ENCODE measurements at regions not wholly inside any gene's neighbourhood (a gene's known extent, or its start where the extent isn't known, plus 50 kb on each side); places are given as distances from the start of the nearest gene placed in this dataset.
"Not testable (repeated sequence)": the region's sequence is repeated elsewhere in the genome, so short reads cannot be mapped to it uniquely, and the experiment has no call there.

GRCh38 chr12:18849761-18850160 is 111.8 kb downstream of the CAPZA3 start:
- no peak for DNase-seq

- no peak for DNase-seq
Observed at GRCh38 chr12:18850752-18851151, 112.8 kb downstream of the CAPZA3 start.

- no peak for DNase-seq
Observed at GRCh38 chr12:18851271-18851670, 113.4 kb downstream of the CAPZA3 start.

- DNase-seq: no peak
Observed at GRCh38 chr12:18853570-18854366, 115.8 kb downstream of the CAPZA3 start.

- DNase-seq: no peak
Observed at GRCh38 chr12:18857656-18858055, 119.7 kb downstream of the CAPZA3 start.

GRCh38 chr12:18859400-18859799 is 121.5 kb downstream of the CAPZA3 start:
- DNase-seq: no peak

- DNase-seq: no peak
Observed at GRCh38 chr12:18861287-18861858, 123.5 kb downstream of the CAPZA3 start.

- no peak for DNase-seq
Observed at GRCh38 chr12:18863769-18864500, 126.0 kb downstream of the CAPZA3 start.

GRCh38 chr12:18864900-18865561 is 127.1 kb downstream of the CAPZA3 start:
- DNase-seq: no peak

- DNase-seq: no peak
Observed at GRCh38 chr12:18868717-18869116, 130.8 kb downstream of the CAPZA3 start.

GRCh38 chr12:18872770-18873169 is 134.9 kb downstream of the CAPZA3 start:
- no peak for DNase-seq

GRCh38 chr12:18878676-18879180 is 140.8 kb downstream of the CAPZA3 start:
- no peak for DNase-seq

- DNase-seq: no peak
Observed at GRCh38 chr12:18882690-18883089, 144.8 kb downstream of the CAPZA3 start.

GRCh38 chr12:18886962-18887361 is 149.0 kb downstream of the CAPZA3 start:
- DNase-seq: no peak

- DNase-seq: no peak
Observed at GRCh38 chr12:18887368-18887767, 149.4 kb downstream of the CAPZA3 start.

- no peak for DNase-seq
Observed at GRCh38 chr12:18888047-18888446, 150.1 kb downstream of the CAPZA3 start.

- not testable (repeated sequence) for DNase-seq
Observed at GRCh38 chr12:18890621-18891020, 152.7 kb downstream of the CAPZA3 start.

- DNase-seq: no peak
Observed at GRCh38 chr12:18895540-18895939, 157.6 kb downstream of the CAPZA3 start.

- DNase-seq: peak; percentile 89
Observed at GRCh38 chr12:18895946-18896345, 158.0 kb downstream of the CAPZA3 start.

- no peak for DNase-seq
Observed at GRCh38 chr12:18897823-18898222, 159.9 kb downstream of the CAPZA3 start.

GRCh38 chr12:18898470-18898869 is 160.6 kb downstream of the CAPZA3 start:
- DNase-seq: no peak

GRCh38 chr12:18899162-18899561 is 161.2 kb downstream of the CAPZA3 start:
- no peak for DNase-seq

- DNase-seq: no peak
Observed at GRCh38 chr12:18899678-18900317, 161.9 kb downstream of the CAPZA3 start.

Data from islet precursor cell (in vitro differentiated cells).